SIG-M5 treated with dmso at 0.1 percent for 504 hours (cell line): ENCODE measurements at regions not wholly inside any gene's neighbourhood (a gene's known extent, or its start where the extent isn't known, plus 50 kb on each side); places are given as distances from the start of the nearest gene placed in this dataset.
"Not testable (repeated sequence)": the region's sequence is repeated elsewhere in the genome, so short reads cannot be mapped to it uniquely, and the experiment has no call there.

Experiments
- DNase-seq: peaks from one replicate; lab custom pipeline; 2025; ENCODE audit not compliant: unreplicated experiment; lab: John Stamatoyannopoulos, UW

- DNase-seq = no peak
These were observed 1379.9 kb downstream of the EFNA5 start for GRCh38 chr5:106290841-106291240.

- DNase-seq = no peak
These were observed 1381.8 kb downstream of the EFNA5 start for GRCh38 chr5:106288979-106289378.

GRCh38 chr5:106277540-106278096, 1393.1 kb downstream of the EFNA5 start:
- DNase-seq = no peak

- peak; percentile 25 for DNase-seq
These were observed 1401.4 kb downstream of the EFNA5 start for GRCh38 chr5:106269252-106269843.

- no peak for DNase-seq
These were observed 1403.5 kb downstream of the EFNA5 start for GRCh38 chr5:106267256-106267655.

- DNase-seq = no peak
These were observed 1408.3 kb downstream of the EFNA5 start for GRCh38 chr5:106262395-106262794.

GRCh38 chr5:106259431-106260090, 1411.2 kb downstream of the EFNA5 start:
- not testable (repeated sequence) for DNase-seq

- DNase-seq = no peak
These were observed 1412.1 kb downstream of the EFNA5 start for GRCh38 chr5:106258591-106259125.

- no peak for DNase-seq
These were observed 1416.0 kb downstream of the EFNA5 start for GRCh38 chr5:106254784-106255183.

- not testable (repeated sequence) for DNase-seq
These were observed 1424.5 kb downstream of the EFNA5 start for GRCh38 chr5:106246044-106246745.

- peak; percentile 13 for DNase-seq
These were observed 1429.3 kb downstream of the EFNA5 start for GRCh38 chr5:106241409-106241808.

- DNase-seq = no peak
These were observed 1464.7 kb downstream of the EFNA5 start for GRCh38 chr5:106205916-106206571.

GRCh38 chr5:106202035-106202434, 1468.7 kb downstream of the EFNA5 start:
- no peak for DNase-seq

- DNase-seq = no peak
These were observed 1469.8 kb downstream of the EFNA5 start for GRCh38 chr5:106200971-106201370.

GRCh38 chr5:106195679-106196474, 1474.9 kb downstream of the EFNA5 start:
- no peak for DNase-seq

GRCh38 chr5:106189121-106189809, 1481.5 kb downstream of the EFNA5 start:
- DNase-seq = no peak

- DNase-seq = no peak
These were observed 1485.1 kb downstream of the EFNA5 start for GRCh38 chr5:106185661-106186081.

- no peak for DNase-seq
These were observed 1495.8 kb downstream of the EFNA5 start for GRCh38 chr5:106174903-106175302.

GRCh38 chr5:106172681-106173532, 1497.8 kb downstream of the EFNA5 start:
- DNase-seq = no peak
